HCT116 (cell line): ENCODE measurements at regions not wholly inside any gene's neighbourhood (a gene's known extent, or its start where the extent isn't known, plus 50 kb on each side); places are given as distances from the start of the nearest gene placed in this dataset.

ENCODE experiments used
- ATAC-seq: fragments of 200-7000 bp; cut with Tn5 transposase; 2 replicates; pipeline ENCODE4 v1.9.1; 2020; ENCODE audit warnings: mild to moderate bottlenecking, moderate library complexity
- BruUV-seq: library from RNA; stranded (reverse); fragments of 400-500 nt; replicated peaks from 2 replicates; lab custom pipeline; 2021; lab: Mats Ljungman, UMichigan
- CTCF ChIA-PET: fragments of 300-600 bp; sonication (Branson Sonifier 250); formaldehyde crosslinking; loops from one replicate; lab custom pipeline; 2021; ENCODE audit warnings: antibody characterized with exemption; lab: Charles Lee
- POLR2A ChIA-PET: fragments of 300-600, 350-600 bp; sonication (Branson Sonifier 250); formaldehyde crosslinking; loops from one replicate; lab custom pipeline; 2021; ENCODE audit warnings: antibody characterized with exemption; lab: Charles Lee
- RAD21 ChIA-PET, 2 experiments: fragments of 300-600 bp; sonication (Branson Sonifier 250); formaldehyde crosslinking; loops; one replicate each; lab custom pipeline; 2023; ENCODE audit warnings: low total read pairs in 2 of 2; ENCODE audit not compliant: uncharacterized antibody in 2 of 2, unreplicated experiment in 2 of 2, low non-redundant PET in 1 of 2; lab: Charles Lee
- DNase-seq: peaks from one replicate; pipeline ENCODE4 v3.0.0-alpha.2; 2010; ENCODE audit warnings: low read depth, low spot score
- H2AFZ ChIP-seq: fragments of 200-600 bp; shearing (Covaris generic), sonication (generic); 2 replicates; pipeline ENCODE4 v1.6.1; 2017; ENCODE audit warnings: low read depth, mixed run types, mixed read lengths, antibody characterized with exemption, low read length; ENCODE audit not compliant: poor library complexity, severe bottlenecking
- H3K27ac ChIP-seq: 2 replicates; pipeline ENCODE4 v1.5.1; 2012; ENCODE audit warnings: low read depth, low read length
- H3K27me3 ChIP-seq: fragments of 200-600 bp; sonication (generic); 2 replicates; pipeline ENCODE4 v1.6.1; 2016; ENCODE audit warnings: mixed run types, low read length, mixed read lengths; ENCODE audit not compliant: insufficient read depth
- H3K36me3 ChIP-seq, 2 experiments: fragments of 200-500 bp in 1 of 2; fragments of 200-600 bp in 1 of 2; sonication (Bioruptor generic) in 1 of 2; sonication (generic) in 1 of 2; 2 replicates each; pipeline versions ENCODE4 v1.5.1 to v1.6.1; 2014 to 2016; ENCODE audit warnings: low read length in 2 of 2, inconsistent platforms in 1 of 2, mixed read lengths in 1 of 2, mixed run types in 1 of 2; ENCODE audit not compliant: insufficient read depth in 2 of 2, control insufficient read depth in 1 of 2
- H3K4me1 ChIP-seq, 2 experiments: fragments of 200-600 bp in 1 of 2; sonication (generic) in 1 of 2; 2 replicates each; pipeline versions ENCODE4 v1.5.1 to v1.6.1; 2012 to 2017; ENCODE audit warnings: low read length in 2 of 2, inconsistent platforms in 1 of 2, mild to moderate bottlenecking in 1 of 2, mixed read lengths in 1 of 2, mixed run types in 1 of 2, moderate library complexity in 1 of 2; ENCODE audit not compliant: insufficient read depth in 2 of 2, control insufficient read depth in 1 of 2
- H3K4me2 ChIP-seq: fragments of 200-600 bp; sonication (generic); 2 replicates; pipeline ENCODE4 v1.6.1; 2017; ENCODE audit warnings: mixed run types, low read length, mixed read lengths
- H3K4me3 ChIP-seq, 2 experiments: fragments of 200-600 bp in 1 of 2; sonication (generic) in 1 of 2; replicated peaks in 1 of 2; 2 replicates each; pipeline ENCODE4 v1.5.1; 2011 to 2016; ENCODE audit warnings: low read length in 2 of 2, control low read depth in 1 of 2, low read depth in 1 of 2, mild to moderate bottlenecking in 1 of 2, mixed read lengths in 1 of 2, mixed run types in 1 of 2
- H3K79me2 ChIP-seq: fragments of 200-600 bp; sonication (generic); 2 replicates; pipeline ENCODE4 v1.6.1; 2017; ENCODE audit warnings: mild to moderate bottlenecking, mixed run types, low read length, moderate library complexity, mixed read lengths; ENCODE audit not compliant: insufficient read depth
- H3K9ac ChIP-seq: fragments of 200-600 bp; sonication (generic); 2 replicates; pipeline ENCODE4 v1.6.1; 2016; ENCODE audit warnings: low read length, mixed read lengths
- H3K9me2 ChIP-seq: fragments of 200-600 bp; sonication (generic), shearing (Covaris generic); 2 replicates; pipeline ENCODE4 v1.6.1; 2017; ENCODE audit warnings: mixed run types, mild to moderate bottlenecking, moderate library complexity; ENCODE audit not compliant: insufficient read depth
- H3K9me3 ChIP-seq, 2 experiments: fragments of 200-500 bp in 1 of 2; fragments of 200-600 bp in 1 of 2; sonication (Bioruptor generic) in 1 of 2; sonication (generic) in 1 of 2; 2 replicates each; pipeline ENCODE4 v1.6.1; 2014 to 2017; ENCODE audit warnings: low read length in 2 of 2, mixed read lengths in 2 of 2, inconsistent platforms in 1 of 2, low read depth in 1 of 2, mild to moderate bottlenecking in 1 of 2, mixed run types in 1 of 2, moderate library complexity in 1 of 2; ENCODE audit not compliant: control insufficient read depth in 1 of 2, insufficient read depth in 1 of 2
- H4K20me1 ChIP-seq: fragments of 200-600 bp; sonication (generic), shearing (Covaris generic); 2 replicates; pipeline ENCODE4 v1.6.1; 2017; ENCODE audit warnings: mixed run types, mild to moderate bottlenecking, moderate library complexity; ENCODE audit not compliant: insufficient read depth
- CEBPB ChIP-seq: IDR thresholded peaks from 2 replicates; pipeline ENCODE4 v1.6.1; 2012; ENCODE audit warnings: low read depth
- EGR1 ChIP-seq: IDR thresholded peaks from 2 replicates; pipeline ENCODE4 v1.6.1; 2012; ENCODE audit warnings: low read depth
- ELF1 ChIP-seq: IDR thresholded peaks from 2 replicates; pipeline ENCODE4 v1.6.1; 2012; ENCODE audit warnings: low read depth, borderline replicate concordance
- EZH2 ChIP-seq: fragments of 200-600 bp; sonication (generic); IDR thresholded peaks from 2 replicates; pipeline ENCODE4 v1.6.1; 2017; ENCODE audit warnings: antibody characterized with exemption, mixed run types
- EZH2phosphoT487 ChIP-seq: fragments of 200-600 bp; IDR thresholded peaks from 2 replicates; pipeline ENCODE4 v1.6.1; 2018; ENCODE audit warnings: antibody characterized with exemption, borderline replicate concordance
- JUND ChIP-seq: IDR thresholded peaks from 2 replicates; pipeline ENCODE4 v1.6.1; 2012
- POLR2A ChIP-seq: IDR thresholded peaks from 2 replicates; pipeline ENCODE4 v1.7.0; 2011; ENCODE audit warnings: borderline replicate concordance; ENCODE audit not compliant: insufficient read depth, insufficient read length; ENCODE audit errors: extremely low read depth
- POLR2AphosphoS5 ChIP-seq: IDR thresholded peaks from 2 replicates; pipeline ENCODE4 v1.6.1; 2011; ENCODE audit warnings: mild to moderate bottlenecking, low read depth, low read length, moderate library complexity
- RAD21 ChIP-seq: IDR thresholded peaks from 2 replicates; pipeline ENCODE4 v1.6.1; 2012; ENCODE audit warnings: low read depth, mild to moderate bottlenecking
- SIN3A ChIP-seq: IDR thresholded peaks from 2 replicates; pipeline ENCODE4 v1.6.1; 2012; ENCODE audit warnings: low read depth
- SRF ChIP-seq: IDR thresholded peaks from 2 replicates; pipeline ENCODE4 v1.6.1; 2012; ENCODE audit warnings: low read depth
- YY1 ChIP-seq: IDR thresholded peaks from 2 replicates; pipeline ENCODE4 v1.6.1; 2011; ENCODE audit warnings: low read length, low read depth, moderate library complexity, mild to moderate bottlenecking; ENCODE audit not compliant: insufficient replicate concordance; ENCODE audit errors: extremely low read depth
- intact Hi-C: fragments of 100-400 bp; cut with micrococcal nuclease; formaldehyde crosslinking; loops from 2 replicates; pipeline ENCODE4 v1.10.0; 2022
- TF ChIP-seq, protein P1 (sequence below): IDR thresholded peaks from 2 replicates; pipeline ENCODE4 v1.6.1; 2011; ENCODE audit warnings: mild to moderate bottlenecking, low read length, moderate library complexity; ENCODE audit not compliant: insufficient replicate concordance; ENCODE audit errors: extremely low read depth
- TF ChIP-seq, protein P2 (sequence below): IDR thresholded peaks from 2 replicates; pipeline ENCODE4 v1.6.1; 2012; ENCODE audit warnings: low read depth
- TF ChIP-seq, protein P3 (sequence below): IDR thresholded peaks from 2 replicates; pipeline ENCODE4 v1.6.1; 2012

DNA sequence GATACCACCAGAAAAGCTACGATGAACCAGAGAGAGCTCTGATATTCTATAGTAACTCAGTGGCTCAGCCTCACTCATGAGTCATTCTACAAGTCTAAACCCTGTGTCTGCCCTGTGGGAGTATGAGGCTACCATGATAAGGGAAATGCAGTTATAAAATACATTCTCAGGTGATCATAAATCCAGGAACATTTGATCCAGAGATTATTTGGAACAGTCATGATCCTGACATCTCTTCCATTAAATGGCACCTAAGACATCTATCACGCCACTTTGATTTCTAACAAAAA, 202.6 kb upstream of the RASSF8 start (continued):
- TF ChIP-seq, protein P1, sequence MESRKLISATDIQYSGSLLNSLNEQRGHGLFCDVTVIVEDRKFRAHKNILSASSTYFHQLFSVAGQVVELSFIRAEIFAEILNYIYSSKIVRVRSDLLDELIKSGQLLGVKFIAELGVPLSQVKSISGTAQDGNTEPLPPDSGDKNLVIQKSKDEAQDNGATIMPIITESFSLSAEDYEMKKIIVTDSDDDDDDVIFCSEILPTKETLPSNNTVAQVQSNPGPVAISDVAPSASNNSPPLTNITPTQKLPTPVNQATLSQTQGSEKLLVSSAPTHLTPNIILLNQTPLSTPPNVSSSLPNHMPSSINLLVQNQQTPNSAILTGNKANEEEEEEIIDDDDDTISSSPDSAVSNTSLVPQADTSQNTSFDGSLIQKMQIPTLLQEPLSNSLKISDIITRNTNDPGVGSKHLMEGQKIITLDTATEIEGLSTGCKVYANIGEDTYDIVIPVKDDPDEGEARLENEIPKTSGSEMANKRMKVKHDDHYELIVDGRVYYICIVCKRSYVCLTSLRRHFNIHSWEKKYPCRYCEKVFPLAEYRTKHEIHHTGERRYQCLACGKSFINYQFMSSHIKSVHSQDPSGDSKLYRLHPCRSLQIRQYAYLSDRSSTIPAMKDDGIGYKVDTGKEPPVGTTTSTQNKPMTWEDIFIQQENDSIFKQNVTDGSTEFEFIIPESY = no peak

DNA sequence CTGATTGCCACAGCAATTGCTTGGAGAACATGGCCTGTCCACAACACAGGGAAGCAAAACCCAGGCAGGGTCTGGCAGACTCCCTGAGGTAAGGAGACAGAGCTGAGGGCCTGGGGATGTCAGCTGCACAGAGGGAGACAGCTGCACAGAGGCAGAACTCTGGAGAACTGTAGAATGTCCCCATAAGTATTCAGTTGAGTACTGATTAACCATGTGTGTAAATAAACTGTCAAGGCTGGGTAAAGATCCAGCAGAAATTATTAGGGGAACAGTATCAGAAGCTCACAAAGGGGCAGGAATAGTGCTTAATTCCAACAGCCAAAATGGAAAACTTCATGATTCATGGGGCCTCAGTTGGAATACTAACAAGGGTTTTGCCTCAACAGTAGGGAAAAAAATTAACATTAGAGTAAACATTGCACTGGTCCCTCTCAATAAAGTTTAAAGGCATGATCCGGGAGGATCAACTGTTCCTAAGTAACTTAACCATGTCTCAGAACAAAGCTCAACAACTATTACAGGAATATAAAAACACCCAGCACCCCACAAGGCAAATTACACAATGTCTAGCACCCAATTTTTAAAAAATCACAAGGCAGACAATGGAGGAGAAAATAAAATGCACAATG, 201.3 kb upstream of the RASSF8 start:
- intact Hi-C loops = no loop called here

More for the DNA sequence above, 201.3 kb upstream of the RASSF8 start:
- ChIA-PET POLR2A (no interaction called here), RAD21 (no interaction called here), CTCF (no interaction called here)
- TF ChIP-seq SRF = no peak
- no peak for TF ChIP-seq JUND
- TF ChIP-seq POLR2A = no peak
- TF ChIP-seq EGR1 = no peak
- TF ChIP-seq ELF1 = no peak
- no peak for TF ChIP-seq POLR2AphosphoS5
- no peak for TF ChIP-seq SIN3A
- TF ChIP-seq CEBPB = no peak
- TF ChIP-seq, protein P2, sequence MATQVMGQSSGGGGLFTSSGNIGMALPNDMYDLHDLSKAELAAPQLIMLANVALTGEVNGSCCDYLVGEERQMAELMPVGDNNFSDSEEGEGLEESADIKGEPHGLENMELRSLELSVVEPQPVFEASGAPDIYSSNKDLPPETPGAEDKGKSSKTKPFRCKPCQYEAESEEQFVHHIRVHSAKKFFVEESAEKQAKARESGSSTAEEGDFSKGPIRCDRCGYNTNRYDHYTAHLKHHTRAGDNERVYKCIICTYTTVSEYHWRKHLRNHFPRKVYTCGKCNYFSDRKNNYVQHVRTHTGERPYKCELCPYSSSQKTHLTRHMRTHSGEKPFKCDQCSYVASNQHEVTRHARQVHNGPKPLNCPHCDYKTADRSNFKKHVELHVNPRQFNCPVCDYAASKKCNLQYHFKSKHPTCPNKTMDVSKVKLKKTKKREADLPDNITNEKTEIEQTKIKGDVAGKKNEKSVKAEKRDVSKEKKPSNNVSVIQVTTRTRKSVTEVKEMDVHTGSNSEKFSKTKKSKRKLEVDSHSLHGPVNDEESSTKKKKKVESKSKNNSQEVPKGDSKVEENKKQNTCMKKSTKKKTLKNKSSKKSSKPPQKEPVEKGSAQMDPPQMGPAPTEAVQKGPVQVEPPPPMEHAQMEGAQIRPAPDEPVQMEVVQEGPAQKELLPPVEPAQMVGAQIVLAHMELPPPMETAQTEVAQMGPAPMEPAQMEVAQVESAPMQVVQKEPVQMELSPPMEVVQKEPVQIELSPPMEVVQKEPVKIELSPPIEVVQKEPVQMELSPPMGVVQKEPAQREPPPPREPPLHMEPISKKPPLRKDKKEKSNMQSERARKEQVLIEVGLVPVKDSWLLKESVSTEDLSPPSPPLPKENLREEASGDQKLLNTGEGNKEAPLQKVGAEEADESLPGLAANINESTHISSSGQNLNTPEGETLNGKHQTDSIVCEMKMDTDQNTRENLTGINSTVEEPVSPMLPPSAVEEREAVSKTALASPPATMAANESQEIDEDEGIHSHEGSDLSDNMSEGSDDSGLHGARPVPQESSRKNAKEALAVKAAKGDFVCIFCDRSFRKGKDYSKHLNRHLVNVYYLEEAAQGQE = no peak
- no peak for TF ChIP-seq EZH2
- TF ChIP-seq, protein P1 = no peak
- TF ChIP-seq EZH2phosphoT487 = no peak
- TF ChIP-seq, protein P3, sequence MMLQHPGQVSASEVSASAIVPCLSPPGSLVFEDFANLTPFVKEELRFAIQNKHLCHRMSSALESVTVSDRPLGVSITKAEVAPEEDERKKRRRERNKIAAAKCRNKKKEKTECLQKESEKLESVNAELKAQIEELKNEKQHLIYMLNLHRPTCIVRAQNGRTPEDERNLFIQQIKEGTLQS = no peak
- no peak for TF ChIP-seq YY1
- no peak for TF ChIP-seq RAD21
- H3K9me3 ChIP-seq = no peaks in the 10 kb centered on the region
- no TSS peak for BruUV-seq
- H3K4me1 ChIP-seq = no peaks in the 10 kb centered on the region
- H3K9me2 ChIP-seq = no peaks in the 10 kb centered on the region
- DNase-seq = no peak
- H3K4me2 ChIP-seq = no peak overlapping the region
- H3K79me2 ChIP-seq = no peaks in the 10 kb centered on the region
- H3K27ac ChIP-seq = no peak overlapping the region
- H3K4me3 ChIP-seq = no peak overlapping the region
- H3K36me3 ChIP-seq = no peaks in the 10 kb centered on the region
- H2AFZ ChIP-seq = no peak overlapping the region
- no peaks in the 10 kb centered on the region for H3K27me3 ChIP-seq
- no peaks in the 10 kb centered on the region for H4K20me1 ChIP-seq
- no peak for ATAC-seq
- H3K9ac ChIP-seq = no peak overlapping the region
